HG03196 (cell line): ENCODE measurements at regions not wholly inside any gene's neighbourhood (a gene's known extent, or its start where the extent isn't known, plus 50 kb on each side); places are given as distances from the start of the nearest gene placed in this dataset.

Experiments
- ATAC-seq: cut with Tn5 transposase; IDR thresholded peaks from one replicate; pipeline ENCODE4 v1.9.1; 2021; ENCODE audit not compliant: unreplicated experiment

GRCh38 chr5:23579566-23579965, 72.2 kb downstream of the PRDM9 start:
- no peak for ATAC-seq

- ATAC-seq: no peak
Observed at GRCh38 chr5:23583081-23583480, 75.7 kb downstream of the PRDM9 start.

GRCh38 chr5:23588841-23589326, 81.5 kb downstream of the PRDM9 start:
- ATAC-seq: no peak

- ATAC-seq: no peak
Observed at GRCh38 chr5:23591250-23591649, 83.8 kb downstream of the PRDM9 start.

- ATAC-seq: no peak
Observed at GRCh38 chr5:23606927-23607326, 99.5 kb downstream of the PRDM9 start.

- ATAC-seq: no peak
Observed at GRCh38 chr5:23612701-23613100, 105.3 kb downstream of the PRDM9 start.

GRCh38 chr5:23613566-23613965, 106.2 kb downstream of the PRDM9 start:
- ATAC-seq: no peak

GRCh38 chr5:23614422-23614821, 107.0 kb downstream of the PRDM9 start:
- ATAC-seq: no peak

GRCh38 chr5:23626961-23627360, 119.6 kb downstream of the PRDM9 start:
- no peak for ATAC-seq

- no peak for ATAC-seq
Observed at GRCh38 chr5:23627976-23628375, 120.6 kb downstream of the PRDM9 start.

GRCh38 chr5:23629396-23629795, 122.0 kb downstream of the PRDM9 start:
- no peak for ATAC-seq

GRCh38 chr5:23631302-23632045, 124.1 kb downstream of the PRDM9 start:
- no peak for ATAC-seq

GRCh38 chr5:23635938-23636337, 128.5 kb downstream of the PRDM9 start:
- no peak for ATAC-seq

- ATAC-seq: no peak
Observed at GRCh38 chr5:23639326-23639725, 131.9 kb downstream of the PRDM9 start.

- ATAC-seq: no peak
Observed at GRCh38 chr5:23648656-23649055, 141.2 kb downstream of the PRDM9 start.

GRCh38 chr5:23649594-23649993, 142.2 kb downstream of the PRDM9 start:
- ATAC-seq: no peak

GRCh38 chr5:23655674-23656073, 148.3 kb downstream of the PRDM9 start:
- ATAC-seq: no peak

- no peak for ATAC-seq
Observed at GRCh38 chr5:23675456-23675855, 168.0 kb downstream of the PRDM9 start.

- no peak for ATAC-seq
Observed at GRCh38 chr5:23677996-23678395, 170.6 kb downstream of the PRDM9 start.

- no peak for ATAC-seq
Observed at GRCh38 chr5:23684103-23684502, 176.7 kb downstream of the PRDM9 start.

GRCh38 chr5:23703940-23704855, 196.8 kb downstream of the PRDM9 start:
- ATAC-seq: no peak

GRCh38 chr5:23717486-23717885, 210.1 kb downstream of the PRDM9 start:
- no peak for ATAC-seq
